Stimulated activated CD4-positive, alpha-beta T cell treated with anti-CD3 and anti-CD28 coated beads, Interleukin-12 subunit alpha, Interleukin-12 subunit beta, amount 100 ng/mL, for 48 hours (primary cell): ENCODE measurements at regions not wholly inside any gene's neighbourhood (a gene's known extent, or its start where the extent isn't known, plus 50 kb on each side); places are given as distances from the start of the nearest gene placed in this dataset.

Experiments
- DNase-seq, 3 donors: peaks; one replicate each; pipeline ENCODE4 v3.0.0-alpha.2; 2020; ENCODE audit warnings: low read depth in 2 of 3, low spot score in 1 of 3

GRCh38 chr9:93900971-93901861 is 53.9 kb downstream of the BARX1 start:
- no peak for DNase-seq

- no peak for DNase-seq
Measured at GRCh38 chr9:93900436-93900819, 54.7 kb downstream of the BARX1 start.

- DNase-seq, result no peak
Measured at GRCh38 chr9:93899609-93900435, 55.3 kb downstream of the BARX1 start.

- no peak for DNase-seq
Measured at GRCh38 chr9:93898502-93899426, 56.4 kb downstream of the BARX1 start.

GRCh38 chr9:93898026-93898425 is 57.1 kb downstream of the BARX1 start:
- DNase-seq, result no peak

GRCh38 chr9:93897075-93897970 is 57.8 kb downstream of the BARX1 start:
- no peak for DNase-seq

GRCh38 chr9:93896496-93897033 is 58.6 kb downstream of the BARX1 start:
- DNase-seq, result no peak

- no peak for DNase-seq
Measured at GRCh38 chr9:93896093-93896492, 59.1 kb downstream of the BARX1 start.

GRCh38 chr9:93895535-93895934 is 59.6 kb downstream of the BARX1 start:
- DNase-seq, result no peak

- no peak for DNase-seq
Measured at GRCh38 chr9:93894691-93895079, 60.5 kb downstream of the BARX1 start.

GRCh38 chr9:93893899-93894690 is 61.1 kb downstream of the BARX1 start:
- no peak for DNase-seq

GRCh38 chr9:93893194-93893593 is 62.0 kb downstream of the BARX1 start:
- DNase-seq, result no peak

- no peak for DNase-seq
Measured at GRCh38 chr9:93892748-93893147, 62.4 kb downstream of the BARX1 start.

GRCh38 chr9:93891549-93892310 is 63.4 kb downstream of the BARX1 start:
- DNase-seq, result no peak

GRCh38 chr9:93891050-93891449 is 64.1 kb downstream of the BARX1 start:
- no peak for DNase-seq

- DNase-seq, result no peak
Measured at GRCh38 chr9:93890436-93890935, 64.7 kb downstream of the BARX1 start.

GRCh38 chr9:93886911-93887310 is 68.2 kb downstream of the BARX1 start:
- no peak for DNase-seq

GRCh38 chr9:93884808-93885207 is 70.3 kb downstream of the BARX1 start:
- no peak for DNase-seq
